ES-I3 (cell line): ENCODE measurements at regions not wholly inside any gene's neighbourhood (a gene's known extent, or its start where the extent isn't known, plus 50 kb on each side); places are given as distances from the start of the nearest gene placed in this dataset.

Experiments used
- H3K36me3 ChIP-seq: 2 replicates; pipeline ENCODE4 v1.6.1; 2013; ENCODE audit warnings: mild to moderate bottlenecking, low read length, control low read depth, moderate library complexity; ENCODE audit not compliant: insufficient read depth
- H3K4me1 ChIP-seq: 2 replicates; pipeline ENCODE4 v1.6.1; 2013; ENCODE audit warnings: mild to moderate bottlenecking, control low read depth, low read length; ENCODE audit not compliant: insufficient read depth
- H3K9ac ChIP-seq: 2 replicates; pipeline ENCODE4 v1.6.1; 2013; ENCODE audit warnings: low read depth, mild to moderate bottlenecking, low read length, moderate library complexity
- H3K9me3 ChIP-seq: 2 replicates; pipeline ENCODE4 v1.6.1; 2013; ENCODE audit warnings: mild to moderate bottlenecking, low read length, moderate library complexity; ENCODE audit not compliant: control insufficient read depth, insufficient read depth

DNA sequence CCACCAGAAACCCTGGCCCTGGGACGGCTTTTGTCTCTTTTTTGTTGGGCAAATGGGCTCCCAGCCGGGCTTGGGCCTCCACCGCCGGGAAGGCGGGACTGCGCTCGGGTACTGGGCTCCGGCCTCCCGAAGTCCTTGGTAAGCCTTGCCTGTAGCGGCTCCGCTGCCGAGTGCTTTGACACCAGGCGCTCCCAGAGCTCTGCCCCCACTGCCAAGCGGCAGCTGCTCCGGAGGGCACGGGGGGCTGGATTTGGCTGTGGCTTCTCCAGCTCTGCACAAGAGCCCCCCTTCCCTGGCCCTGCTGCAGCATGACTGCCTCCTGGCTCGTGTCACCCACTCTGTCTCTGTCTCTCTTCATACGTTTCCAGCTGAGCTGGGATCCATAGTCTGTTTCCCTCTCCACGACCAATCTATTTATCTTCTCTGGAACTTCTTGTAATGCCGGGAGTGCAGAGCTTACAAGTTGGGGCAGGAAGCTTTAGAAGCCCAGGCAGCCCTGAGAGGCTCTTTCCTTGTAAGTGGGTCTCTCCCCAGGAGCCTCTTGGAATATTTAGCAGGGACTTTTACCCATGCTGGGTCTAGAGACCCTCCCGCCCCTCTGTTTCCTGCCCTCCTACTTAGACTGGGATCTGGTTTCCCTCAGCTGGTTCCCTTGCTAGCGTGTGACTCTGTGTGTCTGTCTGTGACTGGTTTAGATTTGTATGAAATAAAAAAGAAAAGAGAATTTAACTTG, 246.9 kb upstream of the GSE1 start:
- Histone ChIP-seq H3K9me3 (no peaks in the 10 kb centered on the region), H3K36me3 (no peaks in the 10 kb centered on the region), H3K4me1 (peaks cover 17% of the 10 kb centered on the region; the same call in 1 of the 2 replicates), H3K9ac (no peak overlapping the region)

DNA sequence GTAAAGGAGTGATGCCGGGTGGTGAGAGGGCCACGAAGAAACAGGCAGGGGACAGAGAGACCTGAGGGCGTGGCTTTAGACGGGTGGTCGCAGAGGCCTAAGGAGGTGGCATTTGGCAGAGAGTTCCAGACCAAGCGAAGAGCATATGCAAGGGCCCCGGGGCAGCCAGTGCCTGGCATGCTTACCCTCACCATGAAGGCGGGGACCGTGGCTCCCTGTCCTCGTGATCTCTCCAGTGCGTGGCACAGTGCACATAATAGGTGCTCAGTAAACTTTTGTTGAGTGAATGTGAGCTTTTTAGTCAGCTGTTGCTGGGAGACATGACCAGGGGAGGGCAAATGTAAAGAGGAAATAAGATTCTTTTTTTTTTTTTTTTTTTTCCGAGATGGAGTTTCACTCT, 245.6 kb upstream of the GSE1 start:
- no peak overlapping the region for H3K9ac ChIP-seq
- no peaks in the 10 kb centered on the region for H3K36me3 ChIP-seq
- H3K9me3 ChIP-seq = no peaks in the 10 kb centered on the region
- H3K4me1 ChIP-seq = peaks cover 18% of the 10 kb centered on the region; the same call in 1 of the 2 replicates

DNA sequence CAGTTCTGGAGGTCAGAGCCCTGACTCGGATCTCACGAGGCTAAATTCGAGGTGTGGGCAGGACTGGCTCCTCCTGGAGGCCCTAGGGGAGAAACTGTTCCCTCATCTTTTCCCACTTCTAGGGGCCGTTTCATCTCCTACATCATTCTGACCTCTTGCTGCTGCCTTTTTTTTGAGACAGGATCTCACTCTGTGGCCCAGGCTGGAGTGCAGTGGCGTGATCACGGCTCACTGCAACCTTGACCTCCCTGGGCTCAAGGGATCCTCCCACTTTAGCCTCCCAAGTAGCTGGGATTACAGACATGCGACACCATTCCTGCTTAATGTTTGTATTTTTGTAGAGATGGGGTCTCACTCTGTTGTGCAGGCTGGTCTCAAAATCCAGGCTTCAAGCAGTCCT, 244.1 kb upstream of the GSE1 start:
- H3K4me1 ChIP-seq = peaks cover 20% of the 10 kb centered on the region; the same call in 1 of the 2 replicates
- no peak overlapping the region for H3K9ac ChIP-seq
- H3K9me3 ChIP-seq = no peaks in the 10 kb centered on the region
- no peaks in the 10 kb centered on the region for H3K36me3 ChIP-seq

DNA sequence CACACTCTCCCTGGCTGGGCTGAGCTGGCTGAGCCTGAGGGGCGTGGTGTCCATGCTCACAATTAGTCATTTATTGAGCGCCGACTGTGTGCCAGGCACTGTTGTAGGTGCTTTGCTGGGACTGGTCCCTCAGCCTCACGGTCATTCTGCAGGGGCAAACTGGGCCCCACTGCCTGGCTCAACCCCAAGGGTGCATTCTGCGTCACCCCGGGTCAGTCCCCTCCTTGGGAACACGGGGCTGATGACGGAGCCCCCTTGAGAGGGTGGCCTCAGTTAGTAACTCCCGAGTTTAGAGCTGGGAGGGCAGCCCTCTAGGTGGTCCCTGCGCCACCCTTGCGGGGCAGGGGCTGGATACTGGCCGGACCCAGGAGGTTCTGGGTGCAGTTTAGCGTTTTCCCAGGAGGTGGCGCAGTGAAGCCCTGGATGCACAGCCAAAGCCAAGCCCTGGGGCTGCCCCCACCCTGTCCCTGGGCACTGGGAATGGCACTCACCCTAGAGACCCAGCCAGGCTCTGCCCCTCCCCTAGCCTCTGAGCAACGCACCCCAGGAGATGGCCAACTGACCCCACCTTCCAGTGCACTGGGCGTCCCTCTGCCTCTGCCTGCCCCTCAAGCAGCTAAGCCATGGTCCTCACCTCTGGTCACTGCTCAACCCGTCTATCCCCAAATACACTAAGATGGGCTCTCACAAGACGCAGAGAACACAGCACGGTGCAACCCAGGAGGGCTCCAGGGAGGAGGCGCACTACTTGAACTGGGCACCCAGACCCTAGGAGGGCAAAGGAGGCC, 243.2 kb upstream of the GSE1 start:
- H3K9me3 ChIP-seq = no peaks in the 10 kb centered on the region
- H3K4me1 ChIP-seq = peaks cover 19% of the 10 kb centered on the region; the same call in 1 of the 2 replicates
- H3K9ac ChIP-seq = no peak overlapping the region
- H3K36me3 ChIP-seq = no peaks in the 10 kb centered on the region

DNA sequence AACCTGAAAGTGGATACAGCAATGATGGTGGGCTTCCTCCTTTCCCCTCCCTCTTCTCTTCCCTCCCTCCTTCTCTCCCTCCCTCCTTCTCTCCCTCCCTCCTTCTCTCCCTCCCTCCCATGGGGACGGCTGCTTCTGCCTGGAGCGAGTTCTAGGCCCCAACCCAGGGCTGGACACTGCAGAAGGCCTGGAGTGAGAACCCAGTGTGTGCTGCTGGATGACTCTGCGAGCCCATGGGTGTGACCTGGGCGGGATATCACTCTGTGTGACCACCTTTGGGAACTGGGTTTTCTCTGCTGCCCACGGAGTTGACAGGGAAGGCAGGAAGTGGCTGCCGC, 242.6 kb upstream of the GSE1 start:
- Histone ChIP-seq H3K36me3 (no peaks in the 10 kb centered on the region), H3K9ac (no peak overlapping the region), H3K4me1 (peaks cover 14% of the 10 kb centered on the region; the same call in 1 of the 2 replicates), H3K9me3 (no peaks in the 10 kb centered on the region)

DNA sequence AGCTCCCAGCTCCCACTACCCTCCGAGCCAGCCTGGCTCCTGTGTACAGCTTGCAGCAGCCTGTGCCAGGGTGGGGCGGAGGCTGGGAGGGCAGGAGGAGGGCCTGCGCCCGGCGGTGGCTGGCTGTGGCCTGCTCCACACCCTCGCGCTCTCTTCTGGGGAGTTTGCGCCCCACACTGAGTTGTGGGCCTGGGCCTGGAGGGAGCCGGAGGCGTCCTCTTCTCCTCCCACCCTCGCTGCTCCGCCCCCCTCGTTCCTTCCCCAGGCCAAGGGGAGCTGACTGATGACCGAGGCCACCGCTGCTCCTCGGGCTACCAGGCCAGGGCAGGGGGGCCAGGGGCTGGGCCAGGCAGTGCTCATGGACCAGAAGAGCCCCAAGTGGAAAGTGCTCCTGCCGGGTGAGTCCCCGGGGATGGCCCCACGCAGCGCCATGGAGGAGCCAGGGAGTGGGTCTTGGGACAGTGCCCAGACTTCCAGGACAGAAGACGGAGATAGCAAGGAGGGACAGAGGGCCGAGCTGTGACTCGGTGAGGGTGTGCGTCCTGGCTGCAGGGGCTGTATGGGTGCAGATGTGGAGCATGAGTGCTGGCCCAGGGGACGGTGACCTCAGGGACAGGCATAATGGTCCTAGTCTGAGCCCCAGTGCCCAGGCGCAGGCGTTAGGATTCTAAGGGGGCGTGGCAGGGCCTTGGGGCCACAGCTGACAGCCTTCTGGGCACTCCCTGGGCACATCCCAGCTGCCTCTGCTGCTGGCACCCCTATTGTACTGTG, 242.1 kb upstream of the GSE1 start:
- Histone ChIP-seq H3K4me1 (peaks cover 11% of the 10 kb centered on the region; the same call in 1 of the 2 replicates), H3K9me3 (no peaks in the 10 kb centered on the region), H3K9ac (no peak overlapping the region), H3K36me3 (no peaks in the 10 kb centered on the region)

DNA sequence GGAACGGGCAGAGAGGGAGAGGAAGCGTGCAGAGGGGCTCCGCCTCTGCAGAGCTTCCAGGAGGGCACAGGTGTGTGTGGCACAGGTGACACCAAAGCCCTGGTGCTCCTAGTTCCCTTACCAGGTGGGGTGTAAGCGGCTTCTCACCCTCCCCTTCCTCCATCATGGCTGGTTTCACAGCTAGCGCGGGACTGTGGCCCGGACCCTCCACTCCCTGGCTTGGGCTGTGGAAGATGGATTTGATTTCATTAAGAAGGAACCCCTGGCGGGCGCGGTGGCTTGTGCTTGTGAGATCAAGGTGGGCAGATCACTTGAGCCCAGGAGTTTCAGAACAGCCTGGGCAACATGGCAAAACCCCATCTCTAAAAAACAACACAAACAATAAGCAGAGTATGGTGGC, 241.2 kb upstream of the GSE1 start:
- H3K36me3 ChIP-seq = no peaks in the 10 kb centered on the region
- H3K9me3 ChIP-seq = no peaks in the 10 kb centered on the region
- H3K9ac ChIP-seq = no peak overlapping the region
- peaks cover 11% of the 10 kb centered on the region; the same call in 1 of the 2 replicates for H3K4me1 ChIP-seq

DNA sequence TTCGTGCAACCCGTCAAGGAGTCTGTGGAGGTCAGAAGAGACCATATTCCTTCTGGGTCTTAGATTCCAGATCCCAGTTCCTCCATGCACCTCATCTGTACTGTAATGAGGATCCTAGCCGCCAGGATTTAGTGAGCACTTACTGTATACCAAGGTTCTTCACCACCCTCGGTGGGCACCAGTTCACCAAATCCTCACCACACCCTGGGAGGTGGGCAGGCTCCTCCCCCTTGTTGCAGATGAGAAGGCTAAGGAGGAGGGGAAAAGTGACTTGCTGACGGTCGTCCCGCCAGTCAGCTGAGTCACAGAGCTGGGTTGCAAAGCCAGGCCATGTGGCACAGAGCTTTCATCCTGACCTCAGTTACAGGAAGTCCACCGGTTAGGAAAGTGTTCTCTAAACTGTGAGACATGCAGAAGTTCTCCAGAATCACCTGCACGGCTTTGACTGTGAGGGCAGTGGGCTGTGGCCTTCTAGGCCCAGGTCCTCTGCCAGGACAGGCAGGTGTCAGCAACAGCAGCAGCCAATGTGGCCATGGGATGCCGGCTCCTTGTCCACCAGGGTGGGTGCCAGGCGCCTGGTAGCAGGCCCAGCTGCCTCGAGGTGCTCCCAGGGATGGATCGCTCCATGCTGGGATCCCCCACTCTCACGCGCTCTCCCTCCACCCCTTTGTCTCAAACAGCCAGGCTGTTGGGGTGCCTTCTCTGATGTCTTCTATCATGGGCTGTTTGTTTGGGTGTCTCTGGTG, 240.3 kb upstream of the GSE1 start:
- Histone ChIP-seq H3K4me1 (peaks cover 11% of the 10 kb centered on the region; the same call in 1 of the 2 replicates), H3K9me3 (no peaks in the 10 kb centered on the region), H3K9ac (no peak overlapping the region), H3K36me3 (no peaks in the 10 kb centered on the region)

DNA sequence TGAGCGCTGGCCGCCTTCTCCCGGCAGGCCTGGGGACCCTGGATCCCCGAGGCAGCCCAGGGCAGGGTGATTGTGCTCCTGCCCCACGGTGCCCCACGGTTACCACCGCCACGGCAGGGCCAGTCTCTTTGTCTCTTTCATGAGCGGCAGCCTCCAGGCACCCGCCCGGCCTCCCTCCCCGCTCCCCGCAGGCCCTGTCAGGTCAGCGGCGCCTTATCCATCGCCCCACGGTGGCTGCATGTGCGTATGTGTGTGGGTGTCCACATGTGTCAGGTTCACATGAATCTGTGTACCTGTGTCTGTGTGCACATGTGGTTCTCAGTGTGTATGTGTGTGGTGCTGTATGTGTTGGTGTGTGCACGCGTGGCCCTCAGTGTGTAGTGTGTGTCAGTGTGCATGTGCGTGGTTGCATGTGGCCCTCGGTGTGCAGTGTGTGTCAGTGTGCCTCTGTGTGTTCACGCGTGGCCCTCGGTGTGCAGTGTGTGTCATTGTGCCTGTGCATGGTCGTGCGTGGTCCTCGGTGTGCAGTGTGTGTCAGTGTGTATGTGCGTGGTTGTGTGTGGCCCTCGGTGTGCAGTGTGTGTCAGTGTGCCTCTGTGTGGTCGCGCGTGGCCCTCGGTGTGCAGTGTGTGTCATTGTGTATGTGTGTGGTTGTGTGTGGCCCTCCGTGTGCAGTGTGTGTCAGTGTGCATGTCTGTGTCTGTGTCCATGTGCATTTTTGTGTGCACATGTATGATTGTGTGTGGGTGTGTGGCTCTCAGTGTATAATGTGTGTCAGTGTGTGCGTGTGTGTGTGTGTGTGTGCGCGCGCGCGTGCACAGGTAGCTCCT, 239.2 kb upstream of the GSE1 start:
- Histone ChIP-seq H3K9me3 (no peaks in the 10 kb centered on the region), H3K4me1 (peaks cover 11% of the 10 kb centered on the region; the same call in 1 of the 2 replicates), H3K36me3 (no peaks in the 10 kb centered on the region), H3K9ac (no peak overlapping the region)

DNA sequence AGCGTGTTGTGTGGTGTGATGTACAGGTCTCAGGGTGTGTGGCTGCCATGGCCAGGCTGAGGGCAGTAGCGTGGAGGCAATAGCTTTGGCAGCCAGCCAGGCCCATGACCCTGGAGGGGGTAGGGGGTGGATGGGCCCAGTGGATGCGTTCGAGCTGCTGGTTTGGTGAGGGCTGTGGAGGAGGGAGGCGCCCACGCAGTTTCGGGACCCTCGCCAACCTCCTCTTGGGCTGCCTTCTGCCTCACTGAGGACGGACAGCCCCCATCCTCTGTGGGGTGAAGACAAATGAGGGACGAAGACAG, 238.6 kb upstream of the GSE1 start:
- Histone ChIP-seq H3K36me3 (no peaks in the 10 kb centered on the region), H3K9ac (no peak overlapping the region), H3K9me3 (no peaks in the 10 kb centered on the region), H3K4me1 (peaks cover 11% of the 10 kb centered on the region; the same call in 1 of the 2 replicates)

DNA sequence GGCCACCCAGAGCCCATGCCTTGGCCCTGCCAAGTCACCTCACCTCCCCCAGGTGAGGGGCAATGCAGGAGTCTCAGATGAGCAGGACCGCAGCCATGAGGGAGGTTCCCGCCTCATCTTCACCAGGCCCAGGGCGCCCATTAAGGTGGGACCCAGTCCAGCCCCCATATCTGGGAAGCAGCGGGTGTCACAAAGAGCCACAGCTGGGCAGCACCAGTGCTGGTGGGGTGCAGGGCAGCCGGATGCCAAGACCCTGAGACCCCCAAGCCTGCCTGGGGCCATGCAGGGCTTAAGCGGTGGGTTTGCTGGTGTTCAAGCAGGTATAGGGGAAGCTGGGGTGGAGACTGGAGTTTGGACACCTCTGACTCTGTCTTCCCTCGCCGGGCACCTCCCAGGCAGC, 237.8 kb upstream of the GSE1 start:
- Histone ChIP-seq H3K9me3 (no peaks in the 10 kb centered on the region), H3K36me3 (no peaks in the 10 kb centered on the region), H3K4me1 (peaks cover 8% of the 10 kb centered on the region; the same call in 1 of the 2 replicates), H3K9ac (no peak overlapping the region)

DNA sequence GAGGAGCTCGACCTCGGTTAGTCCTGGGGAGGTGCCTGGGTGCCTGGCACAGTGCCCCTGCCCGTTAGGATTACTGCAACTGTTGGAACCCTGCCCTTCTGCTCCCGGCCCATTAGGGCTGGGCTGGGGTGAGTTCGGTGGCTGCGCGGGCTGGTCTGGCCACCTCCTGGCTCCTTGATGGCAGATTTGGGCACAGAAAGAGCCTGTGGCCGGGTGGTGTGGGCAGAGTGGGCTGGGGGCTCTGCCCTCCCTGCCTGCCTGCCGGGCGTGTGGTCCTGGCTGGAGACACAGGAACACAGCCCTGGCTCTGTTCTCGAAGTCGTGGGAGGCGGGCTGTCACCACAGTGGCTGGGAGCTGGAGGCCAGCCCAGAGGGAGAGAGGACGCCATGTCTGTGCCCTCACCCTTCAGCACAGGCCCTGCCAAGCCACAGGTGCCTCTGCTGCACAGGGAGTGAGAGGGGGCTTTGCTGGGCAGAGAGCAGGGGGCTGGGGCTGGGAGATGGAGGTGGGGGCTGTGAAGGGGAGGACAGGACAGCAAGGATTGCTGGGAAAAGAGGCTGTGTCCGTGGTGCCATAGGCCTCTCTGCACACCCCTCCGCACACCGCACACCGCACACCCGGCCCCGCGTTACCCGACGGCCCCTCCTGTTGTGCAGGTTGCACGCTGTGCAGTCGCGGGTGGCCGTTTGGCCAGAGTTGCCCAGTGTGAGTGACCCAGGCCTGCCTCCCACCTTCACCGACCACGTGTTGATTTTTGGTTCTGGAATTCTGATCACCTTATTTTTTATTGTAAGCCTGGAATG, 236.6 kb upstream of the GSE1 start:
- no peak overlapping the region for H3K9ac ChIP-seq
- no peaks in the 10 kb centered on the region for H3K36me3 ChIP-seq
- H3K9me3 ChIP-seq = no peaks in the 10 kb centered on the region
- 0 out of 2 replicates have a peak, but pooled peaks cover 2% of the 10 kb centered on the region for H3K4me1 ChIP-seq
